HG03439 (cell line): ENCODE measurements at regions not wholly inside any gene's neighbourhood (a gene's known extent, or its start where the extent isn't known, plus 50 kb on each side); places are given as distances from the start of the nearest gene placed in this dataset.
"Not testable (repeated sequence)": the region's sequence is repeated elsewhere in the genome, so short reads cannot be mapped to it uniquely, and the experiment has no call there.

Source experiments
- ATAC-seq: cut with Tn5 transposase; IDR thresholded peaks from one replicate; pipeline ENCODE4 v1.9.1; 2021; ENCODE audit warnings: mild to moderate bottlenecking, moderate library complexity; ENCODE audit not compliant: unreplicated experiment

GRCh38 chr13:82129281-82129680 lies 1753.0 kb downstream of the SLITRK1 start:
- no peak for ATAC-seq

GRCh38 chr13:82118589-82118988 lies 1763.7 kb downstream of the SLITRK1 start:
- ATAC-seq, result no peak

GRCh38 chr13:82116422-82116989 lies 1765.8 kb downstream of the SLITRK1 start:
- ATAC-seq, result no peak

GRCh38 chr13:82115391-82115790 lies 1766.9 kb downstream of the SLITRK1 start:
- no peak for ATAC-seq

GRCh38 chr13:82096256-82096655 lies 1755.3 kb upstream of the SPRY2 start:
- ATAC-seq, result no peak

GRCh38 chr13:82092312-82092711 lies 1751.4 kb upstream of the SPRY2 start:
- ATAC-seq, result no peak

- no peak for ATAC-seq
Measured at GRCh38 chr13:82088781-82089180, 1747.9 kb upstream of the SPRY2 start.

GRCh38 chr13:82076496-82076895 lies 1735.6 kb upstream of the SPRY2 start:
- no peak for ATAC-seq

- ATAC-seq, result no peak
Measured at GRCh38 chr13:82070416-82070815, 1729.5 kb upstream of the SPRY2 start.

- ATAC-seq, result no peak
Measured at GRCh38 chr13:82062772-82063171, 1721.8 kb upstream of the SPRY2 start.

- ATAC-seq, result no peak
Measured at GRCh38 chr13:82058364-82058763, 1717.4 kb upstream of the SPRY2 start.

GRCh38 chr13:82045316-82045715 lies 1704.4 kb upstream of the SPRY2 start:
- ATAC-seq, result not testable (repeated sequence)

GRCh38 chr13:82036602-82037001 lies 1695.7 kb upstream of the SPRY2 start:
- no peak for ATAC-seq

GRCh38 chr13:82011355-82011754 lies 1670.4 kb upstream of the SPRY2 start:
- ATAC-seq, result no peak

- no peak for ATAC-seq
Measured at GRCh38 chr13:82010780-82011179, 1669.9 kb upstream of the SPRY2 start.

GRCh38 chr13:82002710-82003109 lies 1661.8 kb upstream of the SPRY2 start:
- ATAC-seq, result no peak

GRCh38 chr13:81995316-81995715 lies 1654.4 kb upstream of the SPRY2 start:
- ATAC-seq, result no peak

GRCh38 chr13:81990652-81991051 lies 1649.7 kb upstream of the SPRY2 start:
- no peak for ATAC-seq

- ATAC-seq, result no peak
Measured at GRCh38 chr13:81988567-81988966, 1647.6 kb upstream of the SPRY2 start.

GRCh38 chr13:81987677-81988357 lies 1646.9 kb upstream of the SPRY2 start:
- ATAC-seq, result no peak

- ATAC-seq, result no peak
Measured at GRCh38 chr13:81987159-81987558, 1646.2 kb upstream of the SPRY2 start.

GRCh38 chr13:81986308-81986707 lies 1645.4 kb upstream of the SPRY2 start:
- ATAC-seq, result no peak

- no peak for ATAC-seq
Measured at GRCh38 chr13:81957121-81957520, 1616.2 kb upstream of the SPRY2 start.
